ENCODE measurements at regions not wholly inside any gene's neighbourhood (a gene's known extent, or its start where the extent isn't known, plus 50 kb on each side); places are given as distances from the start of the nearest gene placed in this dataset.
"Not testable (repeated sequence)": the region's sequence is repeated elsewhere in the genome, so short reads cannot be mapped to it uniquely, and the experiment has no call there.

DNA sequence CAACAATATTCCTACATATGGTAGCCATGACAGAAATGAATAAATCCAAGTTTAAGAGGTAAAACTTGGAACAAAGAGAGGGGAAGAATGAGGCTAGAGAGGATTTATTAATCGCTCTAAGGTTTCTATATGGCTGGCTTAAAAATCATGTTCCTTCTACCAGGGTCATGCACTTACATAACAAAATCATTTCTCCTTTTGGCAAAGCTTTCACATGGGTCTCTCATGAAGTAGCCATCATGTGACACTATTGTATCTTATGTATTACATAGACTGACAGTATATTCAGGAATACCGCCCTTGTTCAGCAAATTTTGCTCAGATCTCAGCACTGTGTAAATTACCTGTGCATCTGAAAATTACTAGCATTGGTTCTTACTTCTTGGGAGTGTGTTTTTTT is 1554.5 kb upstream of the SLC39A10 start:
- no peak overlapping the region for H3K27ac Mint-ChIP-seq
- H3K4me1 Mint-ChIP-seq = no peaks in the 10 kb centered on the region

DNA sequence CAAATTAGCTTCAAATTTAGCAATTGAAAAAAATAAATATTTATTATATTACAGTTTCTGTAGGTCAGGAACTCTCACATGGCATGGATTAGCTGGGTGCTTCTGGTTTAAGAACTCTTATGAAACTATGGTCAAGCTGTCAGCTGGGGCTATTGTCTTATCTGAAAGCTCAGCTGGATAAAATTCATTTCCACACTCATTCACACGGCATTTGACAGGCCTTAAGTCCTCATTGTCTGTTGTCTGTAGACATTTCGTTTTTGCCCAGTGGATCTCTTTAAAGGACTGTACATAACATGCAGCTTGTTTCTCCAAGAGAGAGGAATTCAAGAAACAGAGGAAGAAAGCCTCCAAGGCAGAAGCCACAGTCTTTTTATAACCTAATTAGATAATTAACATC is 1556.8 kb upstream of the SLC39A10 start:
- H3K27ac Mint-ChIP-seq = no peak overlapping the region
- no peak overlapping the region for H3K4me3 Mint-ChIP-seq
- DNase-seq = no peak
- H3K9me3 Mint-ChIP-seq = peaks cover 0 to 11% (median under 1%) of the 10 kb centered on the region in 6 donors
- H3K27me3 Mint-ChIP-seq (ENCODE audit: low read depth in 3 of 3) = peaks cover 0 to 1% (median 1%) of the 10 kb centered on the region in 3 donors
- H3K36me3 Mint-ChIP-seq = no peaks in the 10 kb centered on the region
- H3K4me1 Mint-ChIP-seq = no peaks in the 10 kb centered on the region

More for the DNA sequence above, 1554.5 kb upstream of the SLC39A10 start:
- Mint-ChIP-seq H3K9me3 (peaks cover 0 to 7% (median 0%) of the 10 kb centered on the region in 6 donors), H3K36me3 (no peaks in the 10 kb centered on the region), H3K27me3 (ENCODE audit: low read depth in 3 of 3) (peaks cover 0 to 1% (median 0%) of the 10 kb centered on the region in 3 donors), H3K4me3 (no peak overlapping the region)
- no peak for DNase-seq

DNA sequence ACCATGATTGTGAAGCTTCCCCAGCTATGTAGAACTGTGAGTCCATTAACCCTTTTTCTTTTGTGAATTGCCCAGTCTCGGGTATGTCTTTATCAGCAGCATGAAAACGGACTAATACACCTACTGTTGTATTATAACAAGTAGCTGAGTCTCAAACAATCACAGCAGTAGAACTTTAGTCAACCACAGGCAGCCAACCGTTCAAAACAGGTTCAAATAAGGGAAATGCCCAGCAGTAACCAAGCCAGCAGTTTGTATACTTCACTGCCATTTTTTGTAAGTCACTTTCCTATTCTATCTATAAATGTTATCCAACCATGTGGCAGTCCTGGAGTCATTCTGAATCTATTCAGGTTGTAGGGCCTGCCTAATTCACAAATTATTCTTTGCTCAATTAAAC is 1560.6 kb upstream of the SLC39A10 start:
- H3K36me3 Mint-ChIP-seq = no peaks in the 10 kb centered on the region
- H3K27ac Mint-ChIP-seq = no peak overlapping the region
- DNase-seq = no peak
- peaks cover 0 to 12% (median 2%) of the 10 kb centered on the region in 6 donors for H3K9me3 Mint-ChIP-seq
- no peak overlapping the region for H3K4me3 Mint-ChIP-seq
- peaks cover 0 to 1% (median 1%) of the 10 kb centered on the region in 3 donors for H3K27me3 Mint-ChIP-seq (ENCODE audit: low read depth in 3 of 3)
- H3K4me1 Mint-ChIP-seq = no peaks in the 10 kb centered on the region

DNA sequence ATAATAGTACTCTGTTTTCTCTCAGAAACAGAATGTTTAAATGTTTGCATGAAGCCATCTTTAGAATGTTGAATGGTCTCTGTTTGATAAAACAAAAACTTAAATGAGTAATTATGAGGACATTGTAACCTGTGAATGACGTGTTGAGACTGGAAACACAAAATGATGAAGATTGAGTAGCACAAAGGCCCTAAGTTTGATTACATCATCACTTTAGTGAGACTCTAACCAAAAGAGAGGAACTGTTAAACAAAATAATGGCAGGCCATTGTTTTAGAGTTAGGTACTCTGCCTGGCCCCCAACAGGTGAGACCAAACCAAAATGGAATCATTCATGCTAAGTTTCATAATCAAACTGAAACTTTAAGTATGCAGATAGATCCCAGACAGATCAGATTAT is 1561.7 kb upstream of the SLC39A10 start:
- H3K9me3 Mint-ChIP-seq = peaks cover 0 to 12% (median 3%) of the 10 kb centered on the region in 6 donors
- H3K4me3 Mint-ChIP-seq = no peak overlapping the region
- H3K36me3 Mint-ChIP-seq = no peaks in the 10 kb centered on the region
- peaks cover 0 to 1% (median 1%) of the 10 kb centered on the region in 3 donors for H3K27me3 Mint-ChIP-seq (ENCODE audit: low read depth in 3 of 3)
- no peak for DNase-seq
- no peaks in the 10 kb centered on the region for H3K4me1 Mint-ChIP-seq
- no peak overlapping the region for H3K27ac Mint-ChIP-seq

DNA sequence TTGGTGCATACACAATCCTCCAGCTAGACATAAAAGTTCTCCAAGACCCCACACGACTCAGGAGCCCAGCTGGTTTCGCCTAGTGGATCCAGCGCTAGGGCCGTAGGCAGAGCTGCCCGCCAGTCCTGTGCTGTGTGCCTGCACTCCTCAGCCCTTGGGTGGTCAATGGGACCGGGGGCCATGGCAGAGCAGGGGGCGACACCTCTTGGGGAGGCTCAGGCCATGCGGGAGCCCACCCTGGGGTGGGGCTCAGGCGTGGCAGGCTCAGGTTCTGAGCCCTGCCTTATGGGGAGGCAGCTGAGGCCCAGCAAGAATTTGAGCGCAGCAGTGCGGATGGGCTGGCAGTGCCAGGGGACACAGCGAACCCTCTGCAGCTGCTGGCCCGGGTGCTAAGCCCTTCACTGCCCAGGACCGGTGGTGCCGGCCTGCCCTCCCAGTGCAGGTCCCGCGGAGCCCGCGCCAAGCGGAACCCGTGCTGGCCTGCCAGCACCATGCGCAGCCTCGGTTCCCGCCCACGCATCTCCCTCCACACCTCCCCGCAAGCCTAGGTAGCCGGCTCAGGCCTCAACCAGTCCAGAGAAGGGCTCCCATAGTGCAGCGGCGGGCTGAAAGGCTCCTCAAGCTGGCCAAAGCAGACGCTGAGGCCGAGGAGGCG is 1566.6 kb upstream of the SLC39A10 start:
- no peak overlapping the region for H3K4me3 Mint-ChIP-seq
- H3K36me3 Mint-ChIP-seq = no peaks in the 10 kb centered on the region
- H3K9me3 Mint-ChIP-seq = peaks cover 2 to 14% (median 6%) of the 10 kb centered on the region in 6 donors

DNA sequence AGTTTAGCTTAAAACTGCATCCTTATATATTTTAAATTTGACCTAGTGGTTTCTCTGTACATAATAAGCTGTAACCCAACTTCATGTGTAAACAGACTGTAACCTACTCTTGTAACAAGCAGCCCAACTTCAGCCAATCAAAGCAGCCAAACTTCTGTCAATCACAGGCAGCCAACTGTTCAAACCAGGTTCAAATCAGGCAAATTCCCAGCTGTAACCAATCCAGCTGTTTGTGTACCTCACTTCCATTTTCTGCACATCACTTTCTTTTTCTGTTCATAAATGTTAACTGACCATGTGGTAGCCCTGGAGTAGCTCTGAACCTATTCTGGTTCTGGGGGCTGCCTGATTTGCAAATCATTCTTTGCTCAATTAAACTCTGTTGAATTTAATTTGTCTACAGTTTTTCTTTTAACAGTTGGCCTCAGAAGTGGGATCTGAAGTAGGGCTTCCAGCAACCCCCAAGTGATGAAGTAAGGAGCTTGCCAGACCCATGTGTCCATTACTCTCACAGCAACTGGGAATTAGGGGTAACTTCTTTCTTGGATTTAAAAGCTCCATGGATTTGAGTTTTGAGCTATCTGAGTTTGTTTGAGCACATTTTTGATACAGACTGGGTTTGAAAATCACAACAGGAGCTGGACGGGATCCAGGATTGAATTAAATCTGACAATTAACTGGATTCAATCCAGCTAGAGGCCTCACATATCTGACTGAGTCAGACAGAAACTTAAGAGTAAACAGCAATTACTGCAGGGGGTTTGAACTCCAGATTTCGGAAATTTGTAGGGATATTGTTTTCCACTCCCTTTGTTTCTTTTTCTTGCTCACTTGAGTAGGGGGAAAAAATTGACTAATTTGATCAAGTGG is 1569.7 kb upstream of the SLC39A10 start:
- Mint-ChIP-seq H3K9me3 (peaks cover 2 to 14% (median 7%) of the 10 kb centered on the region in 6 donors), H3K36me3 (no peaks in the 10 kb centered on the region), H3K4me3 (no peak overlapping the region), H3K27me3 (ENCODE audit: low read depth in 3 of 3) (no peaks in the 10 kb centered on the region), H3K27ac (no peak overlapping the region), H3K4me1 (no peaks in the 10 kb centered on the region)
- no peak for DNase-seq

More for the DNA sequence above, 1566.6 kb upstream of the SLC39A10 start:
- H3K4me1 Mint-ChIP-seq = no peaks in the 10 kb centered on the region
- no peaks in the 10 kb centered on the region for H3K27me3 Mint-ChIP-seq (ENCODE audit: low read depth in 3 of 3)
- H3K27ac Mint-ChIP-seq = no peak overlapping the region
- DNase-seq = no peak

DNA sequence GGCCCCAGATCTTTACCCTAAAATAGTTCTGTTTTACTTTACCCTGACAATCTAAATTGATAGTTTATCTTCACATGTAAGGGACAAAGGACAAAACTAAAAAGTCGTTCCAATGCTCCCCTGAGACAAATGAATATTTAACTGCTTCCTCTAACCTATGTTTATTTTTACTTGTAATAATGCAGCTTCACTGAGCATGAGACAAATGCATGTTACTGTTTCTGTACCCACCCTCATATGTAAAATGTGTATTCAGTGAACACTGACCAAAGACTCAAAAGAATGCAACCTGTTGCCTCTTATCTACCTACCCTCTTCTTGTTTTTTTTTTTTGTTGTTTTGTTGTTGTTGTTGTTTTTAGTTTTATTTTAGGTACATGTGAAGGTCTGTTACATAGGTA is 1570.9 kb upstream of the SLC39A10 start:
- H3K36me3 Mint-ChIP-seq = no peaks in the 10 kb centered on the region
- H3K4me3 Mint-ChIP-seq = no peak overlapping the region

DNA sequence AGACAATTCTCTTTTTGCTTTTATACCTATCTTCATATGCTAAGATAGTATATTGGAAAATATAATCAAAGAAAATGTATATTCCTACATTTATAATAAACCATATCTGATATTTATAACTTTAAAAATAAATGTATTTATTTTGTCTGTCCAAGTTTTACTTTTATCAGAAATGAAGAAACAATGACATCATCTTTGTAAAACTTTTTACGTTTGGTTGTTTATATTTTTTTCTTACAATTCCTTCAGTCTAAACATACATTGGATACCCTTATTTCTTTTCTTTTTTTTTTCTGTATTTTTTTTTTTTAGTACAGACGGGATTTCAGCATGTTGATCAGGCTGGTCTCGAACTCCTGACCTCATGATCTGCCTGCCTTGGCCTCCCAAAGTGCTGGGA is 1577.0 kb upstream of the SLC39A10 start:
- H3K9me3 Mint-ChIP-seq = peaks cover 0 to 11% (median 0%) of the 10 kb centered on the region in 6 donors
- no peaks in the 10 kb centered on the region for H3K4me1 Mint-ChIP-seq
- H3K27ac Mint-ChIP-seq = no peak overlapping the region
- no peak for DNase-seq
- H3K27me3 Mint-ChIP-seq (ENCODE audit: low read depth in 3 of 3) = no peaks in the 10 kb centered on the region
- H3K36me3 Mint-ChIP-seq = no peaks in the 10 kb centered on the region
- H3K4me3 Mint-ChIP-seq = no peak overlapping the region

More for the DNA sequence above, 1570.9 kb upstream of the SLC39A10 start:
- no peak for DNase-seq
- Mint-ChIP-seq H3K27me3 (ENCODE audit: low read depth in 3 of 3) (no peaks in the 10 kb centered on the region), H3K9me3 (peaks cover 2 to 14% (median 7%) of the 10 kb centered on the region in 6 donors), H3K4me1 (no peaks in the 10 kb centered on the region), H3K27ac (no peak overlapping the region)

DNA sequence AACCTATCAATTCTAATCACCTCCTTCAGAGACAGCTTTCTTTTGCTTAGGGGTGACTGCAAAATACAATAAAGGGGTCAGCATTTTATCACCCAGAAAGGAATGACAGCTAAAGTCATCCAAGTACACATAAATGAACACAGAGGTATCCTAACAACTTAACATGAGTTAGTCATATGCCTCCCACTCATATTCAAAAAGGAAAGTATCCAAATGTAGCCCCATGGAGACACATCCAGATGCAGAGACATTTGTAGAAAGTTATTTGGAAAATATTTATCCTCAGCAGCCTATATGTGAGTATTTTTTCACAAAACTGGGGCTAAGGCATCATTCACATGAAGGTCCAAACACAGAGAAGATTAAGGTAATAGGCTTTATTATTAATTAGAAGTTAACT is 1579.7 kb upstream of the SLC39A10 start:
- Mint-ChIP-seq H3K36me3 (no peaks in the 10 kb centered on the region), H3K9me3 (peaks cover 0 to 7% (median 3%) of the 10 kb centered on the region in 6 donors), H3K4me1 (no peaks in the 10 kb centered on the region), H3K27me3 (ENCODE audit: low read depth in 3 of 3) (no peaks in the 10 kb centered on the region), H3K4me3 (no peak overlapping the region), H3K27ac (no peak overlapping the region)
- DNase-seq = no peak

DNA sequence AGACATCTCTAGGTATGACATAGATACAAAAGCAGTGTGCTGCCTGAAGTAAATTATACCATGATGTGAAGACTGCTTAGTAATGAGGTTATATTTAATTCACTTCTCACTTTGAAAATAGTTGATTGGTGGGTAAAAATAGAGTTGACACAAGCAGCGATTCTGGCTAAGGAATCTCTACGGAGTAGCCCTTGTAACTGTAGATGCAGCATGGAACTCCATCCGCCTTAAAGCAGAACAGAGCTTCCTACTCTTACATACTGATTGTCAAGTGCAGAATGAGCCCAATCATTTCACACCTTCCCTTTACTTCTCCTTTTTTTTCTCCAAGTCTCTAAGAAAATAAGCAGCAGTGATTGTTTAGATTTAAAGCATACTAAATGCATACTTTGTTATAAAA is 1594.6 kb upstream of the SLC39A10 start:
- Mint-ChIP-seq H3K27me3 (ENCODE audit: low read depth in 3 of 3) (no peaks in the 10 kb centered on the region), H3K4me1 (peaks cover 0 to 9% of the 10 kb centered on the region in 2 donors), H3K27ac (no peak overlapping the region), H3K36me3 (no peaks in the 10 kb centered on the region), H3K9me3 (peaks cover 0 to 9% (median 2%) of the 10 kb centered on the region in 6 donors), H3K4me3 (no peak overlapping the region)
- DNase-seq = no peak

DNA sequence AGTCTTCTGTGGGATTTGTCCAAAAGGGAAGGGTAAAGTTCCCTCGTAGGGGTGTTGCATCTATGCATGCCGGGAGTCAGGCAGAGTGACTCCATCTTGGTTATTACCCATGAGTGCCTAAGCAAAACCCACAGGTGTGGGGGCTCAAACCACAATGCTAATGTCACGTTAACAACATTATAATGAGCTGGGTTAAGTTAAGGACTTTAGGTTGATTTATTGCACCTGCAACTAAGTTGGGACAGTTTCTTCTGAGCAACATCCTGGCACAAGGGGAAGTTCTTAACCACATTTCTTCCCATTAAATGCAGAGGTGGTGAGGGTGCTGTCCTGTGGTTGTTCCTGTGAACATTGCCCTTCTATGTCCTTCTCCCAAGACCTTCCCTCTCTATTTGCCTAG is 1596.8 kb upstream of the SLC39A10 start:
- Mint-ChIP-seq H3K4me3 (no peak overlapping the region), H3K27me3 (ENCODE audit: low read depth in 3 of 3) (no peaks in the 10 kb centered on the region), H3K9me3 (peaks cover 0 to 15% (median 5%) of the 10 kb centered on the region in 6 donors), H3K4me1 (peaks cover 0 to 9% of the 10 kb centered on the region in 2 donors), H3K36me3 (no peaks in the 10 kb centered on the region), H3K27ac (no peak overlapping the region)
- peak in 1 of 3 donors; percentile 1 for DNase-seq

DNA sequence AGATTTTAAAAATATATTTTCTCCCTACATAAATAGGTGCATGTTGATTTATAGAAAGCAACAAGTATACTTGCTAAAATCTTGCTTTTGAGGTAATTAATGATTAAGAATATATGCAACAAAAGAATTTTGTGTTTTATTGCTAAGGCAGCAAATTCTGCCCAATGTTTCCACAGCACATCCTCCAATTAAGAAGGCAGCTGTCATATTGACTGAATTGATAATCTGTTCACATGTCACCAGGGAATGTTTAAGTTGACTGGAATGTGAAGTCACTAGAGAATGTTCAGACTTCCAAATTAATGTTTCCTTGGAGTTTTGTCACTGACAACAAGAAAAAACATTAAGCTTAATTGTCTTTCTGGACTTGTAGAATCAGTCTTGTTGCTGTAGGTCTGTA is 1602.7 kb upstream of the SLC39A10 start:
- Mint-ChIP-seq H3K36me3 (no peaks in the 10 kb centered on the region), H3K4me1 (no peaks in the 10 kb centered on the region), H3K4me3 (no peak overlapping the region), H3K27me3 (ENCODE audit: low read depth in 3 of 3) (peaks cover 0 to 4% (median 2%) of the 10 kb centered on the region in 3 donors), H3K9me3 (peaks cover 0 to 20% (median 6%) of the 10 kb centered on the region in 6 donors), H3K27ac (no peak overlapping the region)
- DNase-seq = no peak

DNA sequence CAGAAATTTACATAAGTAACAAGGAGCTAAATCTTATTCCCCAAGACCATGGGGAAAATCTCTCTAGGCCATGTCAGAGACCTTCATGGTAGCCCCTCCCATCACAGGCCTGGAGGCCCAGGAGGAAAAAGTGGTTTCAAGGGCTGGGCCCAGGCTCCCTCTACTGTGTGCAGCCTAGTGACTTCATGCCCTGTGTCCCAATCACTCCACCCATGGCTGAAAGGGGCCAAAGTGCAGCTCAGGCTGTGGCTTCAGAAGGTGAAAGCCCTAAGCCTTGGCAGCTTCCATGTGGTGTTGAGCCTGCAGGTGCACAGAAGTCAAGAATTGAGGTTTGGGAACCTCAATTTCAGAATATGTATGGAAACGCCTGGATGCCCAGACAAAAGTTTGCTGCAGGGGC is 1612.7 kb upstream of the SLC39A10 start:
- Mint-ChIP-seq H3K4me3 (no peak overlapping the region), H3K27ac (no peak overlapping the region), H3K4me1 (no peaks in the 10 kb centered on the region), H3K27me3 (ENCODE audit: low read depth in 3 of 3) (peaks cover 0 to 2% (median 0%) of the 10 kb centered on the region in 3 donors), H3K9me3 (peaks cover 2 to 17% (median 10%) of the 10 kb centered on the region in 6 donors), H3K36me3 (no peaks in the 10 kb centered on the region)
- no peak for DNase-seq

DNA sequence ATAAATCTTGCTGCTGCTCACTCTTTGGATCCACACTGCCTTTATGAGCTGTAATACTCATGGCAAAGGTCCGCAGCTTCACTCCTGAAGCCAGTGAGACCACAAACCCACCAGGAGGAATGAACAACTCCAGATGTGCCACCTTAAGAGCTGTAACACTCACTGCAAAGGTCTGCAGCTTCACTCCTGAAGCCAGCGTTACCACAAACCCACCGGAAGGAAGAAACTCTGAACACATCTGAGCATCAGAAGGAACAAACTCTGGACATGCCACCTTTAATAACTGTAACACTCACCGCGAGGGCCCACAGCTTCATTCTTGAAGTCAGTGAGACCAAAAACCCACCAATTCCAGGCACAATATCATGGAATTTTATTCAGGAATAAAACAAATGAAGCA is 1635.9 kb upstream of the SLC39A10 start:
- H3K4me1 Mint-ChIP-seq; H3K27ac Mint-ChIP-seq; H3K36me3 Mint-ChIP-seq; DNase-seq; H3K27me3 Mint-ChIP-seq (ENCODE audit: low read depth in 3 of 3); H3K4me3 Mint-ChIP-seq: not testable (repeated sequence)
- peaks cover 9 to 33% (median 12%) of the 10 kb centered on the region in 6 donors for H3K9me3 Mint-ChIP-seq

All from immature natural killer cell (primary cell).